Stomach (tissue), 4 donors: ENCODE measurements at regions not wholly inside any gene's neighbourhood (a gene's known extent, or its start where the extent isn't known, plus 50 kb on each side); places are given as distances from the start of the nearest gene placed in this dataset.

Source experiments
- CTCF ChIP-seq, 7 experiments: fragments of 450-650 bp in 4 of 7; fragments of 200-600 bp in 3 of 7; sonication (generic) in 3 of 7; IDR thresholded peaks; one replicate each; pipeline ENCODE4 v1.5.1; 2016 to 2019; ENCODE audit warnings: antibody characterized with exemption in 7 of 7, control low read depth in 2 of 7, mild to moderate bottlenecking in 1 of 7
- EP300 ChIP-seq: sonication (generic); formaldehyde crosslinking; IDR thresholded peaks from one replicate; pipeline ENCODE4 v1.6.1; 2017; ENCODE audit warnings: antibody characterized with exemption
- POLR2A ChIP-seq, 4 donors: fragments of 450-650 bp; IDR thresholded peaks; one replicate each; pipeline ENCODE4 v1.6.1; 2016; ENCODE audit warnings: antibody characterized with exemption in 4 of 4, control low read depth in 2 of 4, mild to moderate bottlenecking in 1 of 4, moderate library complexity in 1 of 4
- POLR2AphosphoS5 ChIP-seq, 3 donors: sonication (generic); formaldehyde crosslinking; IDR thresholded peaks; one replicate each; pipeline ENCODE4 v1.6.1; 2016; ENCODE audit warnings: antibody characterized with exemption in 3 of 3

- TF ChIP-seq CTCF (IDR thresholded peaks at IDR 0.05) (no peak), POLR2AphosphoS5 (IDR thresholded peaks at IDR 0.05) (no peak), EP300 (no peak), POLR2A (IDR thresholded peaks at IDR 0.05) (no peak)
Observed at GRCh38 chr3:72381584-72381983, 466.7 kb downstream of the SHQ1 start.
